Myocyte (in vitro differentiated cells): ENCODE measurements at regions not wholly inside any gene's neighbourhood (a gene's known extent, or its start where the extent isn't known, plus 50 kb on each side); places are given as distances from the start of the nearest gene placed in this dataset.
A peak's percentile ranks its signal among the peaks of the same experiment; 100 is the strongest.
"Not testable (repeated sequence)": the region's sequence is repeated elsewhere in the genome, so short reads cannot be mapped to it uniquely, and the experiment has no call there.

Experiments used
- DNase-seq: peaks from one replicate; pipeline ENCODE4 v3.0.0-alpha.2; 2012; ENCODE audit warnings: low read depth

GRCh38 chr2:107747199-107747963, 79.3 kb upstream of the RGPD4 start:
- DNase-seq: not testable (repeated sequence)

DNA sequence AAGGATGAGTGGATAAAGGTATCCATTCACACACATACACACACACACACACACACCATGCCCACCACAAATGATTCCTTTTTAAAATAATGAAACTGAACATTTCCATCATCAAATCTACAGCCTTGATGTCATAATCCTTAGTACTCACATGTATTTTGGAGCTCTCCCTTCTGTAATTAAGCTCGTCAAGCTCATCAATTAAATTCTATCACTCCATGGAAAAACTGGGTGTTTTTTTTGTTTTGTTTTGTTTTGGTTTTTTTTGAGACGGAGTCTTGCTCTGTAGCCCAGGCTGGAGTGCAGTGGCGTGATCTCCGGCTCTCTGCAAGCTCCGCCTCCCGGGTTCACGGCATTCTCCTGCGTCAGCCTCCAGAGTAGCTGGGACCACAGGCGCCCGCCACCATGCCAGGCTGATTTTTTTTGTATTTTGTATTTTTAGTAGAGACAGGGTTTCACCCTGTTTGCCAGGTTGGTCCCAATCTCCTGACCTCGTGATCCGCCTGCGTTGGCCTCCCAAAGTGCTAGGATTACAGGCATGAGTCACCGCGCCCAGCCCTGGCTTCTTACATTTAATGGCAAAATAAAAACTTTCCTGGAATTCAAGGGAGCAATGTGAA, 78.6 kb upstream of the RGPD4 start:
- DNase-seq: no peak

DNA sequence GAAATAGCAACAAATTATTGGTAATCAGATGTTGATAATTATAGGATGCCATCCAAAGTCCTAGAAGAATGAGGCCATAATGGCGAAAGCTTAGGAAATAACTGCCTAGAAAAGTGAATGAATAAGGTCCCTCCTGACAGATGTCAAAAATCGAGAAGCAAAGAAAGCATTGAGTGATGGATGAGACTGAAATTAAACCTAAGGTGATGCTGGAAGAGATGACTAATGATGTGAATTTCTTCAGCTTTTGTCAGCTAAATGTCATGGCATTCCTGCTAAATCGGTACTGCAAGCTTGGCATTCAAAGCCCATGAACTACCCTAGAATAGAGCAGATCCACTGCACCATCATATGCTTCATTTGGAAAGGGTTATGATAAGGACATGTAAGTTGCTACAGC, 74.8 kb upstream of the RGPD4 start:
- no peak for DNase-seq

- not testable (repeated sequence) for DNase-seq
These were observed 72.9 kb upstream of the RGPD4 start for GRCh38 chr2:107753806-107754205.

- DNase-seq: no peak
These were observed 69.5 kb upstream of the RGPD4 start for GRCh38 chr2:107757223-107757622.

DNA sequence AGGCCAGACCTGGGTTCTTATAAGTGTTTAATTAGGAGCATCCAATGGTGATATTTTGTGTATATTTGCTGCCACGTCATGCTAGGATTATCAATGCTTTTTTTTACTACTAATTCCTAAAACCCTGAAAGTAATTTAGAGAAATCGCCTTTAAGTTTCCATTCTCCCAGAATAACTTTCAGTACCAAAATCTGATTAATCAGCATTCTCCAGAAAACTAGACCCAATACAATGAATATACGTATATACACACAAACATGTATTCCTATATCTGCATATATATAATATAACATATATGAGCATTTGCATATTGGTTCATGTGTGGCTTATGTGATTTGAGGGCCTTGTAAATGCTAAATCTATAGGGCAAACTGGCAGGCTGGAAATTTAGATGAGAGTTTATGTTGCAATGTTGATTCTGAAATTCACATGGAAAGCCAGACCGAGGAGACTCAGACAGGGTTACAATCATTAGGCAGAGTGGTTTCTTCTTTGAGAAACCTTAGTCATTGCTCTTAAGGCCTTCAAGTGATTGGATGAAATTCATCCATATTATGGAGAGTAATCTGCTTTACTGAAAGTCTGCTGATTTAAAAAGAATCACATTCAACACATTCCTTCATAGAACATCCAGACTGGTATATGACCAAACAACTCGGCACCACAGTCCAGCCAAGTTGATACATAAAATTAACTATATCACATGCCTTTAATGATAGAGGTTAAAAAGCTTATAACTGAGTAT, 65.9 kb upstream of the RGPD4 start:
- DNase-seq: no peak

DNA sequence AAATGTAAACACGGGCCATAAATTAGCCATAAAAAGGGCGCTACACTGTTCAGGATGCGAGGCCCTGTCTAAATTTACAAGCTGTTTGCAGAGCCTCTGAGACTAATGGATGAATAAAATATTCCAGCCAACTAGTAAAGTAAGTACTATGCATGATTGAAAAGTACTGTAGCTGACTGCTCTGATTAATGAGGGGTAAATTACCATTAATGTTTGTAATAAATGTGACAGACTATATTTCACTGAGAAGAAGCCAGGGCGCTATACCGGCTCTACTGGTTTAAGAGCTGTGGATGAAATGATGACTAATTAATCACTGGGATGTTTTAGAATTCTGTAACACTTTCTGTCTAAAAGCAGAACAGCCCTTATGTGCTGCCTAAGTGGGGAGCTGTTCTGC, 54.3 kb upstream of the RGPD4 start:
- DNase-seq: no peak

GRCh38 chr2:107775211-107775610, 51.5 kb upstream of the RGPD4 start:
- peak; percentile 75 for DNase-seq

GRCh38 chr2:107775791-107776190, 50.9 kb upstream of the RGPD4 start:
- DNase-seq: peak; percentile 4

GRCh38 chr2:107776362-107776761, 50.3 kb upstream of the RGPD4 start:
- no peak for DNase-seq
